GM12874 (cell line): ENCODE measurements at regions not wholly inside any gene's neighbourhood (a gene's known extent, or its start where the extent isn't known, plus 50 kb on each side); places are given as distances from the start of the nearest gene placed in this dataset.

Experiments used
- TF ChIP-seq, protein P1 (sequence below): IDR thresholded peaks from 2 replicates; pipeline ENCODE4 v1.5.1; 2011; ENCODE audit warnings: low read depth, mild to moderate bottlenecking, control low read depth, low read length, moderate library complexity; ENCODE audit not compliant: insufficient read depth

DNA sequence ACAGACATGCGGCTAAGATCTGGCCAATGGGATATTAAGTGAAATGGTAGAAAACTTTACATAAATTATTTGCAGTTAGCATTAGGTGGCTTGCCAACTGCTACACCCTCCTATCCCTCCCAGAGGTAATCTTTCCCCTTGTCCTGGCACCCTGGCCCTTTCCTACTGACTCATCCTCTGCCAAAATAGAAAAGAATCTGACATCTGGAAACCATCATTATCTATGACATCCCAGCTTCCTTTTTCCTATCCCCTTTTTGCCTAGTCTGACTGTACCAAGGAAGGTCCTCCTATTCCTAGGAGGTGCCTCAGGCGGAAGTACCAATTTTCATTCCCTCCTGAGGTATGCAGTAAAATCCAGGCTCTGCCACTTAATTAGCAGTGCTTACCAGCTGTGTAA lies 163.6 kb upstream of the KLF3 start:
- TF ChIP-seq, protein P1, sequence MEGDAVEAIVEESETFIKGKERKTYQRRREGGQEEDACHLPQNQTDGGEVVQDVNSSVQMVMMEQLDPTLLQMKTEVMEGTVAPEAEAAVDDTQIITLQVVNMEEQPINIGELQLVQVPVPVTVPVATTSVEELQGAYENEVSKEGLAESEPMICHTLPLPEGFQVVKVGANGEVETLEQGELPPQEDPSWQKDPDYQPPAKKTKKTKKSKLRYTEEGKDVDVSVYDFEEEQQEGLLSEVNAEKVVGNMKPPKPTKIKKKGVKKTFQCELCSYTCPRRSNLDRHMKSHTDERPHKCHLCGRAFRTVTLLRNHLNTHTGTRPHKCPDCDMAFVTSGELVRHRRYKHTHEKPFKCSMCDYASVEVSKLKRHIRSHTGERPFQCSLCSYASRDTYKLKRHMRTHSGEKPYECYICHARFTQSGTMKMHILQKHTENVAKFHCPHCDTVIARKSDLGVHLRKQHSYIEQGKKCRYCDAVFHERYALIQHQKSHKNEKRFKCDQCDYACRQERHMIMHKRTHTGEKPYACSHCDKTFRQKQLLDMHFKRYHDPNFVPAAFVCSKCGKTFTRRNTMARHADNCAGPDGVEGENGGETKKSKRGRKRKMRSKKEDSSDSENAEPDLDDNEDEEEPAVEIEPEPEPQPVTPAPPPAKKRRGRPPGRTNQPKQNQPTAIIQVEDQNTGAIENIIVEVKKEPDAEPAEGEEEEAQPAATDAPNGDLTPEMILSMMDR, result no peak

DNA sequence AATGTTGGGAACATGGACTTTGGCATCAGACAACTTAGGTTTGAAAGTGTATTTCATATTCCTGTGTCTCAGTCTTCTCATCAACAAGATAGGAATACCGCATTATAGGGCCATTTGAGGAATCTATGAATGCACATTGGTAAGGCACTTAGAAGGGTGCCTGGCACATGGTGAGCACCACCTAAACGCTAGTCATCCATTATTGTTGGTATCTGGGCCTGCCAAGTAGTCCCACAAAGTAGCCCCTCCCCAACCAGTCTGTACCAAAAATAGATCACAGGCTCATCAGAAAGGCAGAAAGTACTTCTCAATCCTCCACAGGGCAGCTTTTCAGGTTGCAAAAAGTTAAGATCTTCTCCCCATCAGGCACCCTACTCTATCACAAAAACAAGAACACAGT lies 162.3 kb upstream of the KLF3 start:
- TF ChIP-seq, protein P1, result no peak

DNA sequence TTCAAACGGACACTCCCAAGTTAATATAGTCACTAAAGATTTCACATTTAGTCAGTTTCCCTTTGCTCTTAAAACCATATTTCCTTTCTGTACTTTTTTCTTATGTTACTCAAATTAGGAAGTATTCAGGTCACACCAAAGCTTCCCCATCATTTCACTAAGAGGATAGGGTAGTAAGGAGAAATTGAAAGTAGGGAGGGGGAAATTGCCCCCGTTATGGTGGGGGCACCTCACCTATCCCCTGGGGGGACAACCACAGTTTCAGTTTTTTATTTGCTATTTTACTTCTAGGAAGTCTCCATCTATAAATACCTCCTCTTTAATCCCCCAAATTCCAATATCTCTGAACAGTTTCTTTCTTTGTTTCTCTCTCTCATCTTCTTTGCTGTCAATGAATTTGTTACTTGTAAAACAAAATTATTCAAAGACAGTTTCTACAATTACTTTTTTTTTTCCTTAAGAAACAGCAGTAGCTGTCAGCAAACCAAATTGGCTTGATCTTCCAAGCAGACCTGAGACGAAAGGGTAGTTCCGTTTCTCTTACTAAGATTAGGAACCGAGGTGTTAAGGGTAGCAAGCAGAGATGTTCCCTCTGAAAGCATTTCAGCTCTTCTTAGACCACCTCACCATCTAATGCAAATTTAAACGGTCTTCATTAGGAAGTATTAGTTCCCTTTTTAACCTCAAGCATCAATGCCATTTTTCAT lies 160.2 kb upstream of the KLF3 start:
- TF ChIP-seq, protein P1, result no peak

DNA sequence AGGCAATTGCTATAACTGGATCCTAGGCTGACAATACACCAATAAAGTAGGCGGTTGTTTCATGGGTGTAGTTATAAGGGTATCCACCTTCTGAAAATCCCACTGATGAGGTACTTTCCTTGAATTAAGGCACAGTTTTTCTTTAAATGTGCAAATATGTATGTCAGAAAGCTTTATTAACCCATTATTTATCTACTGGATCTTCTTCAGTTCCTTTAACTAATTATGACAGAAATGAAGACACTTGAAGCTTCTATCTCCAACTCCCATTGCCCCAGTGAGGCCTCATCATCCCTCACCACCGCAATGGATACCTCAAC lies 159.6 kb upstream of the KLF3 start:
- TF ChIP-seq, protein P1, result no peak

DNA sequence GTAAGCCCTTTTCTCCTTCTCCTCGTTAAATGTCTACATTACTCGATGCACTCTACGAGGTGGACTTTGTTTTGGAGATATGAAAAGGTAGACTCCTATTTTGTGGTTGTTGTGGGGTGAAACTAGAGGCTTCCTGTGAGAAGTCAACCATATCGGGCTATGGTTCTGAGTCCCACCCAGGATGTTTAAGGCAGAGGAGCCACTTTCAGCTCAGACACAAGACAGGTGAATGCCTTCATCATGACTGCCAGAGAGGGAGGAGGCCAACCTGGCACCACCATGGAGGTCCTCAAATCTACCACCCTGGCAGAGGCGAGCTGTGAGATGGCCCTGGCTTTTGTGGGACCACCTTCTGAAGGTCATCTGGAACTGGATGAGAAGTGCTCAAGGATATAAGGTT lies 154.4 kb upstream of the KLF3 start:
- TF ChIP-seq, protein P1, result no peak

DNA sequence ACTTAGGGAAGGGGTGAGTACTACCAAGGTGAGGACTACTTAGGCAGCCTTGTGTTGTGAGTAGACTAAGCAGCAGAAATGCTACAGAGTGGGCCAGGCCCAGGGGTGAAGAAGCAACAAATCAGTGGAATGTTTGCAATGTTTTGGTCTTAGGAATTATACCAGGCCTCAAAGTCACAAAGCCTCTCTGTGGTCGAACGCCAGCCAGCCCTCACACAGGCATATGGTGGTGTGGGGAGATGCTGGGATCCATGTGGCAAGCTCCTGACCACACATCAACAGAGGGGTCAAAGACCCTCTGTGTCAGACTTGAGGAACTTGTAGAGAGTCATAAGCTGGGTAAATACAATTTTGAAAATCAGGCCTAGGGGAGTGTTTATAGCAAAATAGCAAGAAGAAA lies 153.8 kb upstream of the KLF3 start:
- TF ChIP-seq, protein P1, result no peak

DNA sequence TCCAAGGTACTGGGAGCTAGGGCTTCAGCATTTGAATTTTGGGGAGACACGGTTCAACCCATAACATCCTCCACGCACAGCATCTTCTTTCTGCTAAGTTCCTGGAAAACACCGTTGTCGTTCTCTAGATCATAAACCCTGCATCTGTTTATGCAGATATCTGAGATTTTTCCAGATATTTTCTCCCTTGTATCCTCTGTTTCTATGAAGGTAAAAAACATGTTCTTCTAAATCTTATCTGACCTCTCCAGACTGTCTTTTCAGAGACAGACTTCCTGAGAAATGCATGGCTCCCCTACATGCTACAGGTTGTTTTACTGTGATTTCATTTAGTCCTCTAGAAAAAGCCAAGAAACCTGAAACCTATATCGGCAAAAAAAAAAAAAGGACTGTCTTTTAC lies 152.3 kb upstream of the KLF3 start:
- TF ChIP-seq, protein P1, result no peak
